HepG2 (cell line): ENCODE measurements at regions not wholly inside any gene's neighbourhood (a gene's known extent, or its start where the extent isn't known, plus 50 kb on each side); places are given as distances from the start of the nearest gene placed in this dataset.
A peak's percentile ranks its signal among the peaks of the same experiment; 100 is the strongest.

Source experiments
- ATAC-seq: fragments of 200-7000 bp; cut with Tn5 transposase; 3 replicates; pipeline ENCODE4 v1.9.1; 2020; ENCODE audit warnings: mild to moderate bottlenecking, moderate library complexity
- BruUV-seq: library from RNA; stranded (reverse); fragments of 400-500 nt; replicated peaks from 2 replicates; lab custom pipeline; 2021; lab: Mats Ljungman, UMichigan
- CTCF ChIA-PET: fragments of 300-600 bp; formaldehyde crosslinking; extraction: SDS; loops from one replicate; lab custom pipeline; 2021; ENCODE audit warnings: low total read pairs, inconsistent platforms, low intra/inter-chr PET ratio; lab: Yijun Ruan, JAX
- POLR2A ChIA-PET: fragments of 350-600 bp; sonication (Branson Sonifier 250); formaldehyde crosslinking; loops from one replicate; lab custom pipeline; 2020; ENCODE audit warnings: antibody characterized with exemption, inconsistent platforms; lab: Yijun Ruan, JAX
- DNase-seq: peaks from one replicate; pipeline ENCODE4 v3.0.0-alpha.2; 2015; ENCODE audit warnings: low spot score
- FAIRE-seq: peaks from 3 replicates; lab custom pipeline; 2011; peaks lifted over from hg19 to GRCh38; lab: Jason Lieb, UNC
- H2AFZ ChIP-seq: one replicate; pipeline ENCODE4 v1.6.1; 2011; ENCODE audit warnings: low read length, inconsistent platforms
- H3K27ac ChIP-seq: fragments of 300-600 bp; 3 replicates; pipeline ENCODE4 v1.8.0; 2011; ENCODE audit warnings: mixed run types, mild to moderate bottlenecking, mixed read lengths, low read length, inconsistent platforms; ENCODE audit not compliant: insufficient read depth; ENCODE audit errors: extremely low read length
- H3K27me3 ChIP-seq, 2 experiments: fragments of 200-600 bp in 1 of 2; 2 replicates in 1 of 2; 3 replicates in 1 of 2; pipeline versions ENCODE4 v1.6.0 to v1.8.0; 2011; ENCODE audit warnings: low read length in 2 of 2, mild to moderate bottlenecking in 2 of 2, moderate library complexity in 2 of 2, inconsistent platforms in 1 of 2; ENCODE audit not compliant: insufficient read depth in 2 of 2, control insufficient read depth in 1 of 2
- H3K36me3 ChIP-seq, 2 experiments: fragments of 200-600 bp in 1 of 2; replicated peaks in 1 of 2; 2 replicates in 1 of 2; 3 replicates in 1 of 2; pipeline versions ENCODE4 v1.5.1 to v1.8.0; 2011; ENCODE audit warnings: low read length in 2 of 2, inconsistent platforms in 1 of 2; ENCODE audit not compliant: insufficient read depth in 2 of 2, control insufficient read depth in 1 of 2
- H3K4me1 ChIP-seq: 2 replicates; pipeline ENCODE4 v1.5.1; 2012; ENCODE audit warnings: low read length, inconsistent platforms; ENCODE audit not compliant: insufficient read depth
- H3K4me2 ChIP-seq: 2 replicates; pipeline ENCODE4 v1.6.0; 2011; ENCODE audit warnings: low read depth, low read length, inconsistent platforms
- H3K4me3 ChIP-seq, 3 experiments: fragments of 200-600 bp in 1 of 3; sonication (generic), shearing (Covaris generic) in 1 of 3; replicated peaks in 1 of 3; 2 replicates each; pipeline ENCODE4 v1.5.1; 2011 to 2016; ENCODE audit warnings: low read length in 3 of 3, inconsistent platforms in 2 of 3, low read depth in 2 of 3, mild to moderate bottlenecking in 2 of 3, control low read depth in 1 of 3, mixed read lengths in 1 of 3; ENCODE audit not compliant: insufficient read depth in 1 of 3
- H3K79me2 ChIP-seq: one replicate; pipeline ENCODE4 v1.6.1; 2011; ENCODE audit warnings: low read length, inconsistent platforms; ENCODE audit not compliant: insufficient read depth
- H3K9ac ChIP-seq: 2 replicates; pipeline ENCODE4 v1.6.0; 2011; ENCODE audit warnings: mild to moderate bottlenecking, low read depth, low read length, inconsistent platforms; ENCODE audit not compliant: insufficient read depth
- H3K9me3 ChIP-seq: 2 replicates; pipeline ENCODE4 v1.5.1; 2012; ENCODE audit warnings: mild to moderate bottlenecking, low read length
- H4K20me1 ChIP-seq: 2 replicates; pipeline ENCODE4 v1.6.0; 2011; ENCODE audit warnings: inconsistent platforms, mild to moderate bottlenecking, low read length, moderate library complexity; ENCODE audit not compliant: insufficient read depth
- ATF4 ChIP-seq, 2 experiments: fragments of 450-650 bp in 1 of 2; sonication (generic) in 1 of 2; formaldehyde crosslinking; IDR thresholded peaks; 2 replicates each; pipeline versions ENCODE4 v1.5.0 to v1.8.0; 2020 to 2022; ENCODE audit warnings: mild to moderate bottlenecking in 1 of 2, missing genetic modification reagents in 1 of 2
- MNT ChIP-seq: fragments of 450-650 bp; IDR thresholded peaks from 2 replicates; pipeline ENCODE4 v1.6.1; 2016
- RXRB ChIP-seq: IDR thresholded peaks from 2 replicates; pipeline ENCODE4 v1.6.1; 2016; ENCODE audit warnings: borderline replicate concordance, missing genetic modification reagents, missing compliant biosample characterization
- XRCC5 ChIP-seq: fragments of 200-400 bp; formaldehyde crosslinking; optimal IDR thresholded peaks from 2 replicates; pipeline ENCODE3; 2017; ENCODE audit warnings: mild to moderate bottlenecking, low read length
- ZNF644 ChIP-seq: IDR thresholded peaks from 2 replicates; pipeline ENCODE4 v1.6.1; 2016; ENCODE audit warnings: low read depth
- ZNF891 ChIP-seq: sonication (generic); formaldehyde crosslinking; IDR thresholded peaks from 2 replicates; pipeline ENCODE4 v1.5.0; 2020; ENCODE audit warnings: mild to moderate bottlenecking, missing genetic modification reagents
- in situ Hi-C: cut with HindIII; loops from 2 replicates; pipeline ENCODE4 v1.10.0; 2017; ENCODE audit warnings: low pct_unique_long_range_greater_than_20kb; ENCODE audit not compliant: extremely low pct_ligation_motif_present
- intact Hi-C: fragments of 100-400 bp; cut with micrococcal nuclease; formaldehyde crosslinking; loops from one replicate; pipeline ENCODE4 v1.10.0; 2022; ENCODE audit not compliant: unreplicated experiment
- TF ChIP-seq, protein P1 (sequence below): sonication (generic); formaldehyde crosslinking; IDR thresholded peaks from 2 replicates; pipeline ENCODE4 v1.5.1; 2020; ENCODE audit warnings: mild to moderate bottlenecking, missing genetic modification reagents, moderate library complexity
- TF ChIP-seq, protein P2 (sequence below): IDR thresholded peaks from 2 replicates; pipeline ENCODE4 v1.6.1; 2016; ENCODE audit warnings: missing biosample characterization, missing genetic modification reagents, low read depth

- H2AFZ ChIP-seq, result no peak overlapping the region
- ChIA-PET CTCF (no interaction called here), POLR2A (no interaction called here)
- in situ Hi-C loops (no loop called here), intact Hi-C loops (no loop called here)
- no peaks in the 10 kb centered on the region for H3K79me2 ChIP-seq
- no peaks in the 10 kb centered on the region for H3K36me3 ChIP-seq
- no peak for FAIRE-seq
- H4K20me1 ChIP-seq, result no peaks in the 10 kb centered on the region
- no peaks in the 10 kb centered on the region for H3K27me3 ChIP-seq
- no peak overlapping the region for H3K4me3 ChIP-seq
- DNase-seq, result no peak
- no TSS peak for BruUV-seq
- H3K27ac ChIP-seq, result no peak overlapping the region
- H3K9ac ChIP-seq, result no peak overlapping the region
- no peak for ATAC-seq
- no peaks in the 10 kb centered on the region for H3K4me1 ChIP-seq
- no peak overlapping the region for H3K4me2 ChIP-seq
- TF ChIP-seq ATF4 (CRISPR knock-in tag; IDR thresholded peaks at IDR 0.05), result no peak
- TF ChIP-seq, protein P1, sequence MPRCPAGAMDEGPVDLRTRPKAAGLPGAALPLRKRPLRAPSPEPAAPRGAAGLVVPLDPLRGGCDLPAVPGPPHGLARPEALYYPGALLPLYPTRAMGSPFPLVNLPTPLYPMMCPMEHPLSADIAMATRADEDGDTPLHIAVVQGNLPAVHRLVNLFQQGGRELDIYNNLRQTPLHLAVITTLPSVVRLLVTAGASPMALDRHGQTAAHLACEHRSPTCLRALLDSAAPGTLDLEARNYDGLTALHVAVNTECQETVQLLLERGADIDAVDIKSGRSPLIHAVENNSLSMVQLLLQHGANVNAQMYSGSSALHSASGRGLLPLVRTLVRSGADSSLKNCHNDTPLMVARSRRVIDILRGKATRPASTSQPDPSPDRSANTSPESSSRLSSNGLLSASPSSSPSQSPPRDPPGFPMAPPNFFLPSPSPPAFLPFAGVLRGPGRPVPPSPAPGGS (CRISPR knock-in tag), result no peak
- TF ChIP-seq MNT, result peak; percentile 87
- no peak for TF ChIP-seq ZNF891 (CRISPR knock-in tag)
- TF ChIP-seq, protein P2, sequence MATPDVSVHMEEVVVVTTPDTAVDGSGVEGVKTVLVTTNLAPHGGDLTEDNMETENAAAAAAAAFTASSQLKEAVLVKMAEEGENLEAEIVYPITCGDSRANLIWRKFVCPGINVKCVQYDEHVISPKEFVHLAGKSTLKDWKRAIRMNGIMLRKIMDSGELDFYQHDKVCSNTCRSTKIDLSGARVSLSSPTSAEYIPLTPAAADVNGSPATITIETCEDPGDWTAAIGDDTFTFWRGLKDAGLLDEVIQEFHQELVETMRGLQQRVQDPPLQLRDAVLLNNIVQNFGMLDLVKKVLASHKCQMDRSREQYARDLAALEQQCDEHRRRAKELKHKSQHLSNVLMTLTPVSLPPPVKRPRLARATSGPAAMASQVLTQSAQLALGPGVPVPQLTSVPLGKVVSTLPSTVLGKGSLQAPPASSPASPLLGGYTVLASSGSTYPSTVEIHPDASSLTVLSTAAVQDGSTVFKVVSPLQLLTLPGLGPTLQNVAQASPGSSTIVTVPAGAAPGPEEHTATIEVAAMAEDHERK (CRISPR knock-in tag), result no peak
- TF ChIP-seq XRCC5, result no peak
- TF ChIP-seq RXRB (CRISPR knock-in tag), result no peak
- TF ChIP-seq ZNF644 (CRISPR knock-in tag), result no peak
- H3K9me3 ChIP-seq, result no peaks in the 10 kb centered on the region
These were observed 109.3 kb downstream of the TENT5A start for GRCh38 chr6:81643156-81643555.
